GM21447 (cell line): ENCODE measurements at regions not wholly inside any gene's neighbourhood (a gene's known extent, or its start where the extent isn't known, plus 50 kb on each side); places are given as distances from the start of the nearest gene placed in this dataset.

Experiments
- ATAC-seq: cut with Tn5 transposase; IDR thresholded peaks from one replicate; pipeline ENCODE4 v1.9.1; 2021; ENCODE audit not compliant: unreplicated experiment

GRCh38 chr9:81741103-81741502, 51.8 kb upstream of the TLE1 start:
- no peak for ATAC-seq

- no peak for ATAC-seq
These were observed 58.7 kb upstream of the TLE1 start for GRCh38 chr9:81748091-81748490.

DNA sequence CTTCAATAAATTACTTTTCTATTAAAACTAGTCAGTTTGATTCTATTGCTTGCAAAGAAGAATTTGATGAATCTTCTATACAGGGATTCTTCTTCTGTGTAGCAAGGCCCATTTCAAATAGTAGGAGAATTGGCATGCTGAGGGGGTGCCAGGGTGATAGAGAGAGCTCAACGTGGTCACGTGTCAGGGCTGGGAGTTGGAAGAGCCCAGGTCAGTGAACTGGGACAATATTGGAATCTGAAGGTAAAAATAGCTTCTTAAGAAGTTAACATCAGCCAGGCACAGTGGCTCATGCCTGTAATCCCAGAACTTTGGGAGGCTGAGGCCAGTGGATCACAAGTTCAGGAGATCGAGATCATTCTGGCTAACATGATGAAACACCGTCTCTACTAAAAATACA, 64.1 kb upstream of the TLE1 start:
- no peak for ATAC-seq

- ATAC-seq: no peak
These were observed 64.9 kb upstream of the TLE1 start for GRCh38 chr9:81754245-81754644.

GRCh38 chr9:81755721-81756120, 66.4 kb upstream of the TLE1 start:
- no peak for ATAC-seq

GRCh38 chr9:81756561-81756960, 67.2 kb upstream of the TLE1 start:
- ATAC-seq: no peak

GRCh38 chr9:81758123-81758797, 68.9 kb upstream of the TLE1 start:
- ATAC-seq: no peak

DNA sequence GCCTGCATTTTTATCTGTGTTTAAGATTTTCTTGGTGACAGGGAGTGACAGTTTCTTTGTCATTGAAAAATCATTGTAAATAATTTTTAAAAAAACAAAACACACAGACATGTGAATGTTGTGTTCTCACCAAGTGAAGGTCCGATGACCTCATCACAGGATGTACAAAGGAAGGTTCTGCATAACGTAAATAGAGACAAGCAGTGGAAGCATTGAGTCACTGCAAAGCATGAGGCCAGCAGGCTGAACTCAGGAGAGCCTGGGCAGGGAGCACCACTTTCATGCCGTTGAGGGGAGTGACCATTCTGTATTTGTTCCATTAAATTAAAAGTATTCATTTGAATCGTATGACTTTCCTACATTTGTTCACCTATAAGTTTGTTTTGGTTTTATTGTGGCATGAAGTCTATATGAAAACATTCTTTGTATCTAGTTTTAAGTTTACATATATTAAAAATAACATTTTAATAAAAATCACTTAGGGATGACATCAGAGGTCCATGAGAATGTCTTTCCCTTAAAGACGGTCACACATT, 70.4 kb upstream of the TLE1 start:
- no peak for ATAC-seq

DNA sequence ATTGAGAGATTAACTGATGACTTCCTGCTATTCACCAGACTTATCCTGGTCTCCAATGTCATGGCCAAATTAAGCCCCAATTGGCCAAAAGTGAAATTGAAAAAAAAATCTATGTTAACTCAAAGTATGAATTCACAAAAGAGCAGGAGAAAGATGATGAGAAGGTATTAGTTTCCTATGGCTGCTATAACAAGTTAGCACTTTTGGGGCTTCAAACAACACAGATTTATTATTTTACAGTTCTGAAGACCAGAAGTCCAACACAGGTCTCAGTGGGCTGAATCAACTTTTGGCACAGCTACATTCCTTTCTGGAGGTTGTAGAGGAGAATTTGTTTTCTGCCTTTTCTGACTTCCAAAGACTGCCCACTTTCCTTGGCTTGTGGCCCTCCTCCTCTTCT, 78.6 kb upstream of the TLE1 start:
- no peak for ATAC-seq

DNA sequence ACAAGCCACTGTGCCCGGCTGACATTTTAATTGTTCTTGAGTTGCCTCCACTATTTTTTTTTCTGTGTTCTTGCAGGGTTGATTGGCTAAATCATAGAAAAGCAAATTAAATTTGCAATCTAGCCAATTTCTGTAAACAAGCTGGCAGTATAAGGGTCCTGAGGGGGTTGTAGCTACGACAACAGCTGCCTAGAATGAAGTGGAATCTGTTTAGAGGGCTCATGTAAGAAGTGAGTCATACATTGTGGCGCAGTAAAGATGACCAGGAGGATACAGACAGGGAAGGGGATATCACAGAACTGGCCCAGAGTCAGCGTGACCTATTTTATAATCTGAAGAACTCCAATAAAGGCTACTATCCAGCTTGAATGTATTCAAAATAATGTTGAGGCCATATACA, 82.2 kb upstream of the TLE1 start:
- no peak for ATAC-seq

DNA sequence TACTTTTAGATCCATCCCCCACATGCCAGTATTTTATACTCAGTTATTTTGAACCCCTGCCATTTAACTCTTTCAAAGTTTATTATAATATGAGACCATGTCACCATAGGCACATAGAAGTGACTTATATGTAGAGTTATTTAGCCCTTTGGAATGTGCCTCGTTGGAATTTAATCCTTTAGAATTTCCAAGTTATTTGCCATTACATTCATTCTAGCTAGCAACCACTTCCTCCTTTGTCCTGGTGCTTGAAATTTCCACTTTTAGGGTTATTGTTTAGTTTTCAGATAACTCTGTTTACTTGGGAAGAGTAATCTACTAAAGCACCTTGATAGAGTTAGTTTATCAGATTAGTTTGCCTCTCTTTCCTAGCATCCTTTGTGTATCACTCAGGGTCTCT, 82.8 kb upstream of the TLE1 start:
- no peak for ATAC-seq

GRCh38 chr9:81776390-81776789, 87.0 kb upstream of the TLE1 start:
- no peak for ATAC-seq

- no peak for ATAC-seq
These were observed 87.5 kb upstream of the TLE1 start for GRCh38 chr9:81776834-81777233.

DNA sequence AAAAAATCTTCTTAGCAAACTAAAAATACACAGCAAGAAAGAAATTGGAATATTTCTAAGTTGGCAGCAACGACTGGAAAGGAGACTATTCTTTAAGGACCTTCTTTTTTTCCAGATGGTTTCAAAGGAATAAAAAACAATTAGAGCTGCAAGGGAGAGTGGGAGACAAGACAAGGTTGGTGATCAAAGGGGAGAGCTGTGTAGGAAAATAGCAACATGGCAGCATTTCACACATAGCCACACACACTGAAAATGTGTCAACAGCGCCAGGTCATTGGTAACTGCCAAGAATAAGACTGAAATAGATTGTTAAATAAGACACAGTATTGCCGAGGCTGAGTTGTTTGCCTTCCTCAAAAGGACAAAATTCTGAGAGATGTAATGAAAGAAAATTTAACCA, 88.1 kb upstream of the TLE1 start:
- no peak for ATAC-seq

DNA sequence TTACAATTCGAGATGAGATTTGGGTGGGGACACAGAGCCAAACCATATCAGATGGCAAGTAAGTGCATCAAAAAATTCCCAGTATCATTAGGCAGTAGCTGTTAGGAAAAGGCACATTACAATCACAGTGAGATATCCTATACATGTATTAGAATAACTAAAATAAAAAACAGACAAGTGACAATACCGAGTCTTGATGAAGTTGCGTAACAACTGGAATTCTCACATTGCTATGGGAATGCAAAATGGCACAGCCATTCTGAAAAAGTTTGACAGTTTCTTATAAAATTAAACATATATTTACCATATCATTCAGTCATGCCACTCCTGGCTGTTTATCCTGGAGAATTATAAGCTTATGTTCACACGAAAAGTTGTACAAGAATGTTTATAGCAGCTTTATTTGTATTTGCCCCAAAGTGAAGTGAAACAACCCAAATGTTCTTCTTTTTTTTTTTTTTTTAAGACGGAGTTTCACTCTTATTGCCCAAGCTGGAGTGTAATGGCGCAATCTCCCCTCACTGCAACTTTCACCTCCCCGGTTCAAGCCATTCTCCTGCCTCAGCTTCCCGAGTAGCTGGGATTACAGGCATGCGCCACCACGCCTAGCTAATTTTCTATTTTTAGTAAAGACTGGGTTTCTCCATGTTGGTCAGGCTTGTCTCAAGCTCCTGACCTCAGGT, 93.1 kb upstream of the TLE1 start:
- ATAC-seq: no peak

GRCh38 chr9:81787747-81788632, 98.6 kb upstream of the TLE1 start:
- ATAC-seq: no peak

DNA sequence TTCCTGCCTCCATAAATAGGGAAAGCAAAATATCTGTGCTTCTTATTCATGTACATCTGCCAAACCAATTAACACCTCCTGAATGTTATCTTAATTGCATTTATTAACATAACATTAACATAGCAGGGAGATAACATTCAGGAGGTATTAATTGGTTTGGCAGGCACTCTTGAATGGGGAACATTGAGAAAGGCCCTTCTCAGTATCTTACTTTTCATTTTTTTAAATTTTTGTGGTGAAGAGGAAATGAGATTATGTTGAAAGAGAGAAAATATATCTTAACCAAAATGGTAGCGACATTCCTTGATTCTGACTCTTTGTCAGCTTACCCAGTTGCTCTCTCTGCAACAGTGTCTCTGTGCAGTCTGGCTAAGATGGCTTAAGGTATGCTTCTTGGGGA, 100.4 kb upstream of the TLE1 start:
- no peak for ATAC-seq

DNA sequence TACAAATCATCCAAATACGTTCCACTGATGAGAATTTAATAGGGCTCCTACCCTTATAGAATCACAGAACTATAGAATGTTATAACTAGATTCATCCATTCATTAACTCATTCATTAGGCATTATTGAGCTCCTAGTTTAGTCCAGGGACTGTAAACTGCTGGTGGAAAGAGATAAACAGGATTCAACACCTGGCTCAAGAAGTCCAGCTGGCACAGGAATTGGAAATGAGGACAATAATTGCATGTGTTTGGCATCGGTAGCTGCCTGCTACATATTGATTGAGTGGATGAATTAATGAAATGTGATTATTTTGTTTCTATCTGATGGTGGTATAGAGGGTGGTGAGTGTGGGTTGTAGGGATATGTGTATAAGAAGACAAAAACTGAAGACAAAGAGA, 100.8 kb upstream of the TLE1 start:
- ATAC-seq: no peak

GRCh38 chr9:81791076-81791475, 101.7 kb upstream of the TLE1 start:
- ATAC-seq: no peak

GRCh38 chr9:81798606-81799005, 109.3 kb upstream of the TLE1 start:
- no peak for ATAC-seq

DNA sequence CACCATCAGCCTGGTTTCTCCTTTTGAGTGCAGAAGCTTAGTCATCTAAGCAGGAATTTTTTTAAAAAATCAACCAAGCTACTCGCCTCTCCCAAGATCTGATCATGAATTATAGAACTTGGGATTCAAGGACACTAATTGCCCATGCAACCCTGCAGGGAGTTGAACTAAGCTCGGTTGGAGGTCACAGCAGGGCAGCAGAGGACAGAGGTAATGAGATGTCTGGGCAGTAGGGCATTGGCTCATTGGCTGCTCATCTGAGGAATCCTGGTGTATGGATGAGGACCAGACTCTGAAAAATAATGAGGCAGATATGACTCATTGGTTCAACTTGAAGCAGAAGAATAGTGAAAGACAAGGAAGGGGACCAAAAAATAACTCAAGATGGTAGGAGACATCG, 111.8 kb upstream of the TLE1 start:
- no peak for ATAC-seq

- ATAC-seq: no peak
These were observed 115.0 kb upstream of the TLE1 start for GRCh38 chr9:81804306-81804705.
